ENCODE measurements at regions not wholly inside any gene's neighbourhood (a gene's known extent, or its start where the extent isn't known, plus 50 kb on each side); places are given as distances from the start of the nearest gene placed in this dataset.

DNA sequence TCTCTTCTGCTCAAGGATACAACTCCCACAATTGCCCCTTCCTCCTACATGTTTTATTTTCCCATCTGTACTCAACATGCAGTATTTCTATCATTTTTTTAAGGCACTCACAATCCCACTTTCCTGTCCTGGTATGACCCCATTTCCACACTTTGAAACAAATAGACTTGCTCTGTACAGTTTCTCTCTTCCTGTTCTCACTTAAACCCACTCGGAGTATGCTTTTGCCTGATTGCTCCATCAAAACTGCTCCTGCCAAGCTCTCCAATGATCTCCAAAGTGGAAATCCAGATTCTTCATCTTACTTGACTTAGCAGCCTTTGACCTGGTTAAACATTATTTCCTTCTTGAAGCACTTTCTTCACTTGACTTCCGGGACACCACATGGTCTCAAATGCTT lies 384.5 kb downstream of the SEC23A start:
- intact Hi-C loops (cut with micrococcal nuclease) = no loop called here

DNA sequence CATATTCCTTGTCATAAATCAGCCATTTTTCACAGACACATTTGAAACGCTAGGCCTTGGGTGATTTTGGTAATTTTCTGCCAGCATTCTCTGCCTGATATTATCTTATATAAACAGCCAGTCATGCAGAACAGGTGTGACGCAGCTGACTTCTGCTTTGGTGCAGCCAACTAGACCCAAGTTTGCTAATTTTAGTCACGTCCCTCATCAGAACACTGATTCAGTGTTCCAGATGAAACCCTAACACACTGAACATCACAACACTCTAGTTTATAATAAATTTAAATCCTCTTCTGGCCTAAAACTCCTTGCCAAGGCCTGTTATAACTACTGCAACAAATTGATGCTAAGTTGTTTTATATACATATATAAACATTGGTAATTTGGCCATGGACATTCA lies 386.1 kb downstream of the SEC23A start:
- DNase-seq (ENCODE audit: unreplicated experiment) = no peak
- peaks cover 8% of the 10 kb centered on the region for H3K4me1 Mint-ChIP-seq (ENCODE audit: insufficient read depth, unreplicated experiment)
- ChIA-PET POLR2A (no interaction called here), CTCF (interaction anchor here (0.7 kb wide), 1 partner anchor 37 kb away, joined by 3 read pairs; no protein-coding TSS in a partner anchor)
- intact Hi-C loops (cut with micrococcal nuclease) = no loop called here
- no peaks in the 10 kb centered on the region for H3K36me3 Mint-ChIP-seq (ENCODE audit: insufficient read depth, unreplicated experiment)
- TF ChIP-seq CTCF (IDR thresholded peaks at IDR 0.05; ENCODE audit: unreplicated experiment) = no peak
- H3K27ac Mint-ChIP-seq (ENCODE audit: low read depth, unreplicated experiment) = no peak overlapping the region
- no TSS peak for BruUV-seq (replicated peaks)
- H3K27me3 Mint-ChIP-seq (ENCODE audit: insufficient read depth, unreplicated experiment) = no peaks in the 10 kb centered on the region
- H3K4me3 Mint-ChIP-seq (ENCODE audit: unreplicated experiment) = no peak overlapping the region
- H3K9me3 Mint-ChIP-seq (ENCODE audit: unreplicated experiment) = no peaks in the 10 kb centered on the region

More for the DNA sequence above, 384.5 kb downstream of the SEC23A start:
- BruUV-seq (replicated peaks) = no TSS peak
- ChIA-PET CTCF (interaction anchor here (0.5 to 9.5 kb wide), 6 partner anchors 26 to 311 kb away, joined by 3 to 94 read pairs (median 3); no protein-coding TSS in a partner anchor), POLR2A (interaction anchor here (0.7 kb wide), 2 partner anchors 46 to 1125 kb away, joined by 3 read pairs; no protein-coding TSS in a partner anchor)
- H3K4me3 Mint-ChIP-seq (ENCODE audit: unreplicated experiment) = no peak overlapping the region
- TF ChIP-seq CTCF (IDR thresholded peaks at IDR 0.05; ENCODE audit: unreplicated experiment) = no peak
- DNase-seq (ENCODE audit: unreplicated experiment) = no peak
- H3K27me3 Mint-ChIP-seq (ENCODE audit: insufficient read depth, unreplicated experiment) = no peaks in the 10 kb centered on the region
- no peaks in the 10 kb centered on the region for H3K36me3 Mint-ChIP-seq (ENCODE audit: insufficient read depth, unreplicated experiment)
- no peaks in the 10 kb centered on the region for H3K9me3 Mint-ChIP-seq (ENCODE audit: unreplicated experiment)
- no peak overlapping the region for H3K27ac Mint-ChIP-seq (ENCODE audit: low read depth, unreplicated experiment)
- H3K4me1 Mint-ChIP-seq (ENCODE audit: insufficient read depth, unreplicated experiment) = peaks cover 8% of the 10 kb centered on the region

GRCh38 chr14:38710881-38711280 lies 392.2 kb downstream of the SEC23A start:
- POLR2A ChIA-PET = no interaction called here
- DNase-seq (ENCODE audit: unreplicated experiment) = no peak
- Mint-ChIP-seq H3K36me3 (ENCODE audit: insufficient read depth, unreplicated experiment) (no peaks in the 10 kb centered on the region), H3K9me3 (ENCODE audit: unreplicated experiment) (no peaks in the 10 kb centered on the region), H3K27me3 (ENCODE audit: insufficient read depth, unreplicated experiment) (no peaks in the 10 kb centered on the region), H3K4me1 (ENCODE audit: insufficient read depth, unreplicated experiment) (no peaks in the 10 kb centered on the region), H3K4me3 (ENCODE audit: unreplicated experiment) (no peak overlapping the region), H3K27ac (ENCODE audit: low read depth, unreplicated experiment) (no peak overlapping the region)
- no peak for TF ChIP-seq CTCF (IDR thresholded peaks at IDR 0.05; ENCODE audit: unreplicated experiment)
- CTCF ChIA-PET = interaction anchor here (0.7 kb wide), 1 partner anchor 24 kb away, joined by 3 read pairs; no protein-coding TSS in a partner anchor
- intact Hi-C loops (cut with micrococcal nuclease) = no loop called here
- BruUV-seq (replicated peaks) = no TSS peak

- Mint-ChIP-seq H3K27me3 (ENCODE audit: insufficient read depth, unreplicated experiment) (no peaks in the 10 kb centered on the region), H3K9me3 (ENCODE audit: unreplicated experiment) (no peaks in the 10 kb centered on the region), H3K36me3 (ENCODE audit: insufficient read depth, unreplicated experiment) (no peaks in the 10 kb centered on the region), H3K27ac (ENCODE audit: low read depth, unreplicated experiment) (no peak overlapping the region), H3K4me1 (ENCODE audit: insufficient read depth, unreplicated experiment) (no peaks in the 10 kb centered on the region), H3K4me3 (ENCODE audit: unreplicated experiment) (no peak overlapping the region)
- CTCF ChIA-PET = interaction anchor here (0.7 kb wide), 1 partner anchor 23 kb away, joined by 3 read pairs; no protein-coding TSS in a partner anchor
- no TSS peak for BruUV-seq (replicated peaks)
- POLR2A ChIA-PET = interaction anchor here (0.7 kb wide), 1 partner anchor 22 kb away, joined by 3 read pairs; no protein-coding TSS in a partner anchor
- no peak for DNase-seq (ENCODE audit: unreplicated experiment)
- intact Hi-C loops (cut with micrococcal nuclease) = no loop called here
- TF ChIP-seq CTCF (IDR thresholded peaks at IDR 0.05; ENCODE audit: unreplicated experiment) = no peak
Observed at GRCh38 chr14:38710196-38710595, 392.8 kb downstream of the SEC23A start.

Measured in MCF 10A (cell line).